GM23338 (cell line): ENCODE measurements at regions not wholly inside any gene's neighbourhood (a gene's known extent, or its start where the extent isn't known, plus 50 kb on each side); places are given as distances from the start of the nearest gene placed in this dataset.

ENCODE experiments used
- CREB1 ChIP-seq: fragments of 250-450 bp; sonication (Bioruptor Pico); IDR thresholded peaks from 2 replicates; pipeline ENCODE4 v1.5.0; 2020; ENCODE audit warnings: low read depth, mild to moderate bottlenecking, moderate library complexity
- CTCF ChIP-seq, 2 experiments: fragments of 200-600 bp in 1 of 2; sonication (generic) in 1 of 2; conservative IDR thresholded peaks; 2 replicates each; pipeline versions ENCODE4 v1.5.1 to v1.6.1; 2016 to 2017; ENCODE audit warnings: antibody characterized with exemption in 2 of 2, low read depth in 2 of 2, mild to moderate bottlenecking in 2 of 2, moderate library complexity in 1 of 2
- EZH2 ChIP-seq: fragments of 200-600 bp; sonication (generic); IDR thresholded peaks from one replicate; pipeline ENCODE4 v1.8.0; 2017; ENCODE audit warnings: antibody characterized with exemption, mild to moderate bottlenecking, low read depth; ENCODE audit not compliant: unreplicated experiment
- EZH2phosphoT487 ChIP-seq: fragments of 200-600 bp; sonication (generic); IDR thresholded peaks from one replicate; pipeline ENCODE4 v1.8.1; 2018; ENCODE audit warnings: antibody characterized with exemption; ENCODE audit not compliant: unreplicated experiment
- JUNB ChIP-seq: IDR thresholded peaks from one replicate; pipeline ENCODE4 v1.6.1; 2016; ENCODE audit warnings: antibody characterized with exemption; ENCODE audit not compliant: unreplicated experiment
- POLR2AphosphoS5 ChIP-seq: IDR thresholded peaks from 2 replicates; pipeline ENCODE4 v1.6.1; 2016; ENCODE audit warnings: antibody characterized with exemption, low read depth

DNA sequence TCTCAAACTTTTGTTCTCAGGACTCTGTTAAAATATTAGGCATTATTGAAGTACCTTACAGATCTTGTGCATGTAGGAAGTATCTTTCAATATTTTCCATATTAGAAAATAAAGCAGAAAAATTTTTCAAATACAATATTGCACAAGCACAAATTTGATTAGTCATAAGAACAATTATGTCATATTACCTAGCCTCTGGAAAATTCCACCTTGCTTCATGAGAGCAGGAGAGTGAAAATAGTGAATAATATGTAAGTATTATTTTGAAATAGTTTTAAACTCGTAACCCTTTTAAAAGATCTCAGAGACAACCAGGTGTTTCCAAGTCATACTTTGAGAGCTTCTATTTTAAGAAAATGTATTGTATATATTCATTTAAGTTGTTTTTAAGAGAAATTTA lies 1672.9 kb upstream of the ACO1 start:
- TF ChIP-seq CTCF (conservative IDR thresholded peaks at IDR 0.05; ENCODE audit: low read depth in 2 of 2), result no peak
- TF ChIP-seq POLR2AphosphoS5, result no peak
- TF ChIP-seq EZH2, result no peak
- TF ChIP-seq EZH2phosphoT487, result no peak
- TF ChIP-seq CREB1, result no peak
- no peak for TF ChIP-seq JUNB
